ENCODE measurements at regions not wholly inside any gene's neighbourhood (a gene's known extent, or its start where the extent isn't known, plus 50 kb on each side); places are given as distances from the start of the nearest gene placed in this dataset.

DNA sequence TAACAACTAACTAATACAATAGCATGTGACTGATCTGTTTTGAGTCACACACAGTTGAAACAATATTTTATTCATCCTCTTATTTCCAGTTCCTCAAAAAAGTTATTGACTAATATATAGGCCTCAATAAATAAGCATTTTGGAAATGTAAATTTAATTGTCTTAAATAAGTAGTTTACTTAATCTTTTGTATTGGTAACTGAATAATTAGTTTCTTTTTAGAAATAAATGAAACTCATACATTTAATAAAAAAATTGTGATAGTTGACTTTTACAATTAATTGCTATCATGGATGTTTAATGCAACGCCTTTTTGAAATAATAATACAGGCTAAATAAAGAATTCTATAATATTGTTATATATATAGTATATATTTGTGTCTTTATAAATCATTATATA, 500.8 kb upstream of the PCDH20 start:
- no peak for DNase-seq (ENCODE audit: low spot score)
- Histone ChIP-seq H3K27me3 (ENCODE audit: control insufficient read depth in 4 of 4, insufficient read depth in 4 of 4, low read length in 3 of 4) (no peaks in the 10 kb centered on the region), H3K27ac (ENCODE audit: low read depth in 1 of 2, low read length in 2 of 2) (no peak overlapping the region), H3K36me3 (ENCODE audit: control insufficient read depth in 4 of 4, insufficient read depth in 3 of 4, low read depth in 1 of 4, low read length in 3 of 4) (no peaks in the 10 kb centered on the region), H3K4me1 (ENCODE audit: control insufficient read depth in 4 of 4, insufficient read depth in 4 of 4, low read length in 3 of 4) (no peaks in the 10 kb centered on the region), H3K9me3 (ENCODE audit: control insufficient read depth in 4 of 4, low read length in 3 of 4) (no peaks in the 10 kb centered on the region), H3K4me3 (ENCODE audit: low read depth in 1 of 3, low read length in 3 of 3) (no peak overlapping the region), H3K9ac (ENCODE audit: low read depth in 1 of 2, low read length in 2 of 2) (no peak overlapping the region)
- WGBS: 70% methylated on average over 1 of the region's 1 CpG
- TF ChIP-seq, protein P1, sequence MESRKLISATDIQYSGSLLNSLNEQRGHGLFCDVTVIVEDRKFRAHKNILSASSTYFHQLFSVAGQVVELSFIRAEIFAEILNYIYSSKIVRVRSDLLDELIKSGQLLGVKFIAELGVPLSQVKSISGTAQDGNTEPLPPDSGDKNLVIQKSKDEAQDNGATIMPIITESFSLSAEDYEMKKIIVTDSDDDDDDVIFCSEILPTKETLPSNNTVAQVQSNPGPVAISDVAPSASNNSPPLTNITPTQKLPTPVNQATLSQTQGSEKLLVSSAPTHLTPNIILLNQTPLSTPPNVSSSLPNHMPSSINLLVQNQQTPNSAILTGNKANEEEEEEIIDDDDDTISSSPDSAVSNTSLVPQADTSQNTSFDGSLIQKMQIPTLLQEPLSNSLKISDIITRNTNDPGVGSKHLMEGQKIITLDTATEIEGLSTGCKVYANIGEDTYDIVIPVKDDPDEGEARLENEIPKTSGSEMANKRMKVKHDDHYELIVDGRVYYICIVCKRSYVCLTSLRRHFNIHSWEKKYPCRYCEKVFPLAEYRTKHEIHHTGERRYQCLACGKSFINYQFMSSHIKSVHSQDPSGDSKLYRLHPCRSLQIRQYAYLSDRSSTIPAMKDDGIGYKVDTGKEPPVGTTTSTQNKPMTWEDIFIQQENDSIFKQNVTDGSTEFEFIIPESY (IDR thresholded peaks at IDR 0.05): no peak
- TF ChIP-seq HNF4G (IDR thresholded peaks at IDR 0.05) (no peak), JUND (IDR thresholded peaks at IDR 0.05) (no peak), HNF4A (conservative IDR thresholded peaks at IDR 0.05) (no peak), EGR1 (IDR thresholded peaks at IDR 0.05; ENCODE audit: low read depth in 2 of 2) (no peak)
- TF ChIP-seq, protein P2, sequence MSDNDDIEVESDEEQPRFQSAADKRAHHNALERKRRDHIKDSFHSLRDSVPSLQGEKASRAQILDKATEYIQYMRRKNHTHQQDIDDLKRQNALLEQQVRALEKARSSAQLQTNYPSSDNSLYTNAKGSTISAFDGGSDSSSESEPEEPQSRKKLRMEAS (IDR thresholded peaks at IDR 0.05): no peak
- TF ChIP-seq, protein P3, sequence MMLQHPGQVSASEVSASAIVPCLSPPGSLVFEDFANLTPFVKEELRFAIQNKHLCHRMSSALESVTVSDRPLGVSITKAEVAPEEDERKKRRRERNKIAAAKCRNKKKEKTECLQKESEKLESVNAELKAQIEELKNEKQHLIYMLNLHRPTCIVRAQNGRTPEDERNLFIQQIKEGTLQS (IDR thresholded peaks at IDR 0.05): no peak

DNA sequence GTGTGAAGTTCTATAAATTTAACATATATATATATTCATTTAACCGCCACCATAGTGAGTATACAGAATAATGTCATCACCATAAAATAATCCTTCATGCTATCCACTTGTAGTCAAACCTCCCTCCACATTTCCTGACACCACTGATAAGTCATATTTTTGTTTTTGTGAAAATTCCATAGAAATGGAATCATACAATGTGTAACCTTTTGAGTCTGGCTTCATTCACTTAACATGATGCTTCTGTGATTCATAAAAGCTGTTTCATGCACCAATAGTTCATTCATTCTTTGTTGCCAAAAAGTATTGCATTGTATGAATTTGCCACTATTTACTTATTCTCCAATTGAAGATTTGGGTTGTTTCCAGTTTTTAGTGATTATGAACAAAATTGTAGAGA, 497.5 kb upstream of the PCDH20 start:
- Histone ChIP-seq H3K27ac (ENCODE audit: low read depth in 1 of 2, low read length in 2 of 2) (no peak overlapping the region), H3K36me3 (ENCODE audit: control insufficient read depth in 4 of 4, insufficient read depth in 3 of 4, low read depth in 1 of 4, low read length in 3 of 4) (no peaks in the 10 kb centered on the region), H3K9ac (ENCODE audit: low read depth in 1 of 2, low read length in 2 of 2) (no peak overlapping the region), H3K27me3 (ENCODE audit: control insufficient read depth in 4 of 4, insufficient read depth in 4 of 4, low read length in 3 of 4) (no peaks in the 10 kb centered on the region), H3K4me1 (ENCODE audit: control insufficient read depth in 4 of 4, insufficient read depth in 4 of 4, low read length in 3 of 4) (no peaks in the 10 kb centered on the region), H3K9me3 (ENCODE audit: control insufficient read depth in 4 of 4, low read length in 3 of 4) (no peaks in the 10 kb centered on the region), H3K4me3 (ENCODE audit: low read depth in 1 of 3, low read length in 3 of 3) (no peak overlapping the region)
- no peak for TF ChIP-seq SP1 (IDR thresholded peaks at IDR 0.05)
- TF ChIP-seq, protein P3 (IDR thresholded peaks at IDR 0.05): no peak
- TF ChIP-seq FOXA1 (IDR thresholded peaks at IDR 0.05): no peak
- TF ChIP-seq, protein P1 (IDR thresholded peaks at IDR 0.05): no peak
- TF ChIP-seq, protein P4, sequence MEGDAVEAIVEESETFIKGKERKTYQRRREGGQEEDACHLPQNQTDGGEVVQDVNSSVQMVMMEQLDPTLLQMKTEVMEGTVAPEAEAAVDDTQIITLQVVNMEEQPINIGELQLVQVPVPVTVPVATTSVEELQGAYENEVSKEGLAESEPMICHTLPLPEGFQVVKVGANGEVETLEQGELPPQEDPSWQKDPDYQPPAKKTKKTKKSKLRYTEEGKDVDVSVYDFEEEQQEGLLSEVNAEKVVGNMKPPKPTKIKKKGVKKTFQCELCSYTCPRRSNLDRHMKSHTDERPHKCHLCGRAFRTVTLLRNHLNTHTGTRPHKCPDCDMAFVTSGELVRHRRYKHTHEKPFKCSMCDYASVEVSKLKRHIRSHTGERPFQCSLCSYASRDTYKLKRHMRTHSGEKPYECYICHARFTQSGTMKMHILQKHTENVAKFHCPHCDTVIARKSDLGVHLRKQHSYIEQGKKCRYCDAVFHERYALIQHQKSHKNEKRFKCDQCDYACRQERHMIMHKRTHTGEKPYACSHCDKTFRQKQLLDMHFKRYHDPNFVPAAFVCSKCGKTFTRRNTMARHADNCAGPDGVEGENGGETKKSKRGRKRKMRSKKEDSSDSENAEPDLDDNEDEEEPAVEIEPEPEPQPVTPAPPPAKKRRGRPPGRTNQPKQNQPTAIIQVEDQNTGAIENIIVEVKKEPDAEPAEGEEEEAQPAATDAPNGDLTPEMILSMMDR (IDR thresholded peaks at IDR 0.05; ENCODE audit: low read depth, low read length, missing input control): no peak
- no peak for TF ChIP-seq RAD21 (IDR thresholded peaks at IDR 0.05)
- no peak for TF ChIP-seq JUND (IDR thresholded peaks at IDR 0.05)
- TF ChIP-seq, protein P5, sequence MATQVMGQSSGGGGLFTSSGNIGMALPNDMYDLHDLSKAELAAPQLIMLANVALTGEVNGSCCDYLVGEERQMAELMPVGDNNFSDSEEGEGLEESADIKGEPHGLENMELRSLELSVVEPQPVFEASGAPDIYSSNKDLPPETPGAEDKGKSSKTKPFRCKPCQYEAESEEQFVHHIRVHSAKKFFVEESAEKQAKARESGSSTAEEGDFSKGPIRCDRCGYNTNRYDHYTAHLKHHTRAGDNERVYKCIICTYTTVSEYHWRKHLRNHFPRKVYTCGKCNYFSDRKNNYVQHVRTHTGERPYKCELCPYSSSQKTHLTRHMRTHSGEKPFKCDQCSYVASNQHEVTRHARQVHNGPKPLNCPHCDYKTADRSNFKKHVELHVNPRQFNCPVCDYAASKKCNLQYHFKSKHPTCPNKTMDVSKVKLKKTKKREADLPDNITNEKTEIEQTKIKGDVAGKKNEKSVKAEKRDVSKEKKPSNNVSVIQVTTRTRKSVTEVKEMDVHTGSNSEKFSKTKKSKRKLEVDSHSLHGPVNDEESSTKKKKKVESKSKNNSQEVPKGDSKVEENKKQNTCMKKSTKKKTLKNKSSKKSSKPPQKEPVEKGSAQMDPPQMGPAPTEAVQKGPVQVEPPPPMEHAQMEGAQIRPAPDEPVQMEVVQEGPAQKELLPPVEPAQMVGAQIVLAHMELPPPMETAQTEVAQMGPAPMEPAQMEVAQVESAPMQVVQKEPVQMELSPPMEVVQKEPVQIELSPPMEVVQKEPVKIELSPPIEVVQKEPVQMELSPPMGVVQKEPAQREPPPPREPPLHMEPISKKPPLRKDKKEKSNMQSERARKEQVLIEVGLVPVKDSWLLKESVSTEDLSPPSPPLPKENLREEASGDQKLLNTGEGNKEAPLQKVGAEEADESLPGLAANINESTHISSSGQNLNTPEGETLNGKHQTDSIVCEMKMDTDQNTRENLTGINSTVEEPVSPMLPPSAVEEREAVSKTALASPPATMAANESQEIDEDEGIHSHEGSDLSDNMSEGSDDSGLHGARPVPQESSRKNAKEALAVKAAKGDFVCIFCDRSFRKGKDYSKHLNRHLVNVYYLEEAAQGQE (IDR thresholded peaks at IDR 0.05): no peak
- TF ChIP-seq GABPA (IDR thresholded peaks at IDR 0.05 in 1 of 2, conservative IDR thresholded peaks at IDR 0.05 in 1 of 2): no peak
- no peak for TF ChIP-seq RXRA (IDR thresholded peaks at IDR 0.05)
- no peak for TF ChIP-seq HNF4A (conservative IDR thresholded peaks at IDR 0.05)
- TF ChIP-seq YY1 (IDR thresholded peaks at IDR 0.05): no peak
- TF ChIP-seq FOXA2 (IDR thresholded peaks at IDR 0.05): no peak
- TF ChIP-seq, protein P2 (IDR thresholded peaks at IDR 0.05): no peak
- DNase-seq (ENCODE audit: low spot score): no peak
- 77% methylated on average over 1 of the region's 1 CpG for WGBS

All from liver (tissue), 8 donors.